Natural killer cell treated with Interleukin-12 subunit alpha and Interleukin-12 subunit beta and Interleukin-15 and Interleukin-18, amount 100 ng/mL, for 72 hours (primary cell): ENCODE measurements at regions not wholly inside any gene's neighbourhood (a gene's known extent, or its start where the extent isn't known, plus 50 kb on each side); places are given as distances from the start of the nearest gene placed in this dataset.

ENCODE experiments used
- ATAC-seq, 2 donors: fragments of 150-1000 bp; cut with Tn5 transposase in 1 of 2; sonication (Bioruptor Pico), chemical (Tn5 transposase) in 1 of 2; 2 replicates each; pipeline ENCODE4 v1.10.0; 2021
- DNase-seq: peaks from one replicate; pipeline ENCODE4 v3.0.0; 2022; ENCODE audit warnings: low spot score
- H3K27ac Mint-ChIP-seq, 2 donors: 1 replicate in 1 of 2; 2 replicates in 1 of 2; pipeline ENCODE4 v1.8.0; 2022; ENCODE audit warnings: mixed read lengths in 2 of 2, mild to moderate bottlenecking in 1 of 2, moderate library complexity in 1 of 2
- H3K27me3 Mint-ChIP-seq, 2 donors: 1 replicate in 1 of 2; 2 replicates in 1 of 2; pipeline ENCODE4 v1.8.0; 2022; ENCODE audit warnings: mixed read lengths in 2 of 2
- H3K36me3 Mint-ChIP-seq: one replicate; pipeline ENCODE4 v1.8.0; 2022; ENCODE audit warnings: mixed read lengths
- H3K4me1 Mint-ChIP-seq, 2 donors: 1 replicate in 1 of 2; 2 replicates in 1 of 2; pipeline ENCODE4 v1.8.0; 2022; ENCODE audit warnings: low read depth in 2 of 2, mixed read lengths in 2 of 2, mild to moderate bottlenecking in 1 of 2
- H3K4me3 Mint-ChIP-seq: one replicate; pipeline ENCODE4 v1.8.0; 2022; ENCODE audit warnings: mixed read lengths
- H3K9me3 Mint-ChIP-seq: 2 replicates; pipeline ENCODE4 v1.8.0; 2022; ENCODE audit warnings: mixed read lengths

DNA sequence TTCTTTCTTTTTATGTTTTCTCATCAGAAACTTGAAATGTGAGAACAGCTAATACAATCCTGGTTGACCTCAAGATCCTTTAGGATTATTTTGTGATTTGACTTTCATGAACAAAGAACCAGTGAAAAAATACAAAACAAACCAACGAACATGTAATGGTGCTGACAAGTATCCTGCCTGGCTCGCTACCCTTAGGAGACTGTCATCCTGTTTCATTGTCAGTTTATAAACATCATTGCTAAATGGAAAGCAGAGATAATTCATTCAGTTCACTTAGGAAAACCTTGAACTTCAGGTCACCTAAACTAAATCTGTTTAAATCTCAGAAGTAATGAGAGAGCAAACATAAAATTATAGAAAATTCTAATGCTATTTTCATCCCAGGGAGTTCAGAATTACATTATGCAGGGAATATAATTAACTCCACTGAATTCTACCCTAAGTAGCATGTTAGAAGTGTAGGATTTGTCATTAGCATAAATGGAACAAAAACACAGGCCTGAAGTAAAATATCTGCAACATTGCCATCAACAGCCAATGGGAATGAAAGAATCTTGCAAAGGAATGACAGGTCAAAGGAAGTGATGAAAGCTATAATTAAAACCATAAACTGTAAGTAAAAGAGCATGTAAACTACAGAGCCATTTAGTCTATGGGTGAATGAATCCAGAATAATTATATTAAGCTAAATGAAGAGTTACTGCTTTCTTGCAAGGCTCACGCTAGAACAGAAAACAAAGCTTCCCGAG lies 401.2 kb upstream of the MANEA start:
- H3K27me3 Mint-ChIP-seq, result no peaks in the 10 kb centered on the region
- no peak overlapping the region for H3K27ac Mint-ChIP-seq
- no peaks in the 10 kb centered on the region for H3K36me3 Mint-ChIP-seq
- H3K4me3 Mint-ChIP-seq, result no peak overlapping the region
- no peaks in the 10 kb centered on the region for H3K4me1 Mint-ChIP-seq
- no peaks in the 10 kb centered on the region for H3K9me3 Mint-ChIP-seq
- ATAC-seq (no peak), DNase-seq (no peak)

DNA sequence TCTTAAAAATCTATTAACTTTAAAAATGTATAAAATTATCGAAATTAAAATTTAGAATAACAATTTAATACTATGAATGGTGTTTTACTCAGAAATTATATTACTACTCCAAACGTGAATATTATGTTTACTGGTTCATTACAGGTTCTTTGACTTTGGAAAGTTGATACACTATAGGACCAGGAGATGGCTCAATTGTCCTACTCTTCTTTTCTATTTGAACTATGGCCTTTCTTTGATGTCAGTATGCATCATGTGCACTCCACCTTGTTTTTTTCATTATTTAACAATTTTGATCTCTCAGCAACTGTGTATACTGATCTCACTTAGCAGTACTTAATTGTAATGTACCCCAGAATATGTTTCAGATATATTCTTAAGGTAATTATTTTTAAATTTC lies 391.5 kb upstream of the MANEA start:
- H3K4me1 Mint-ChIP-seq, result no peaks in the 10 kb centered on the region
- no peaks in the 10 kb centered on the region for H3K36me3 Mint-ChIP-seq
- H3K9me3 Mint-ChIP-seq, result peaks cover 10% of the 10 kb centered on the region
- ATAC-seq, result no peak
- H3K4me3 Mint-ChIP-seq, result no peak overlapping the region
- no peak for DNase-seq
- no peak overlapping the region for H3K27ac Mint-ChIP-seq
- H3K27me3 Mint-ChIP-seq, result no peaks in the 10 kb centered on the region

DNA sequence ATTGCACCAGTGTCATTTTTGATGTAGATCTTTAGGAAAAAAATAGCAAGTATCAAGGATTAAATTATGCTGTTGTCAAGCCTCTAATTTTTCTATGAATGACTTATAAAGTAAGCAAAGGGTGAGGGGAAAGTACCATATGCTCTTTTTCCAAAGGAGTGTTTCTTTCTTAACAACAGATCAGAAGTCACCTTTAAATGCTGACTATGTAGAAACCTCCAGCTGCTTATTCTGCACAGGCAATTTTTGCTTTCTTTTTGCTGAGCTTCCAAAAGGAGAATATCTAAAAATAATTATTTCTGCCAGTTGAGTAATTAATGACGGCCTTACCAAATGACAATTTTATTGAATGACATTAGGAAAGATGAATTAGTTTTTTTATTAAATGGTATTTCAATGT lies 390.6 kb upstream of the MANEA start:
- DNase-seq, result no peak
- Mint-ChIP-seq H3K9me3 (peaks cover 10% of the 10 kb centered on the region), H3K27ac (no peak overlapping the region), H3K27me3 (no peaks in the 10 kb centered on the region), H3K4me1 (no peaks in the 10 kb centered on the region), H3K4me3 (no peak overlapping the region), H3K36me3 (no peaks in the 10 kb centered on the region)
- no peak for ATAC-seq

DNA sequence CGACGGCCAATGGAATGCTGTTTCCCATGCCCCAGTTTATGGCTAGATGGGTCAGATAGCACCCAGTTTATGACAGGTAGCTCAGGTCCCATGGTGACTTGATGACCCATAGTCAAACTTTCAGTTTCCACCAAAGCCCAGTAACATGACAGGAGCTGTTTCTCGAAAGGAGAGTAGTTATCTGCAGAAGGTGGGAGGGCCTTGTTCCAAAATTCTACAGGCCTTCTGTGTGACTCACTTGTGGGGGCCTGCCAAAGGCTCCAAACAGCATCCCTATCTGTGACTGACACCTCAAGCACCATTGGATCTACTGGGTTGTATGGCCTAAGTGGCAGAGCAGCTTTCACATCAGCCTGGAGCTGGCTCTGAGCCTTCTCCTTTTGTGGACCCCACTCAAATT lies 379.7 kb upstream of the MANEA start:
- peaks cover 2% of the 10 kb centered on the region for H3K9me3 Mint-ChIP-seq
- no peaks in the 10 kb centered on the region for H3K27me3 Mint-ChIP-seq
- no peak overlapping the region for H3K27ac Mint-ChIP-seq
- DNase-seq (no peak), ATAC-seq (no peak)
- no peak overlapping the region for H3K4me3 Mint-ChIP-seq
- H3K4me1 Mint-ChIP-seq, result no peaks in the 10 kb centered on the region
- H3K36me3 Mint-ChIP-seq, result no peaks in the 10 kb centered on the region

DNA sequence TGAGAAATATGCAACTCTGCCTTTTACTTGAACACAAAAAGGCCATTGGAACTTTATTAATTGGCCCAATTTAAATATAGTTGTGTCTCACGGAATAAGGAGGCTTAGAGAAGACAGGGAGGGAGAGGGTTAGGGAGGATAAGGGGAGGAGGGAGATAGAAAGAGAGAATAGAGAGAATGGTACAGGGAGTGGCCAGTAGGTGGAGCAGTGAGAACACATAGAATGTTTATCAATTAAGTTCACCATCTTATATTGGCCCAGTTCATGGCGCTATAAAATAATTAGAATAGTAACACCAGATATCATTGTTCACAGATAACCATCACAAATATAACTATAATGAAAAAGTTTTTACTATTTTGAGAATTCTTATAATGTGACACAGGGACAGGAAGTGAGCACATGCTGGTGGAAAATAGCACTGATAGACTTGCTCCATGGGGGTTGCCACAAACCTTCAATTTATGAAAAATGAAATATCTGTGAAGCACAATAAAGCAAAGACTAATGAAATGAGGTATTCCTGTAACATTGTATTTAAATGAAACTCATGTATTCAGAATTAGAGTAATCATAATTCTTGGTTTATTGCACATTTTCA lies 374.1 kb upstream of the MANEA start:
- Mint-ChIP-seq H3K4me3 (no peak overlapping the region), H3K27ac (no peak overlapping the region), H3K9me3 (peaks cover 2% of the 10 kb centered on the region), H3K36me3 (no peaks in the 10 kb centered on the region), H3K4me1 (no peaks in the 10 kb centered on the region), H3K27me3 (no peaks in the 10 kb centered on the region)
- ATAC-seq (no peak), DNase-seq (no peak)

DNA sequence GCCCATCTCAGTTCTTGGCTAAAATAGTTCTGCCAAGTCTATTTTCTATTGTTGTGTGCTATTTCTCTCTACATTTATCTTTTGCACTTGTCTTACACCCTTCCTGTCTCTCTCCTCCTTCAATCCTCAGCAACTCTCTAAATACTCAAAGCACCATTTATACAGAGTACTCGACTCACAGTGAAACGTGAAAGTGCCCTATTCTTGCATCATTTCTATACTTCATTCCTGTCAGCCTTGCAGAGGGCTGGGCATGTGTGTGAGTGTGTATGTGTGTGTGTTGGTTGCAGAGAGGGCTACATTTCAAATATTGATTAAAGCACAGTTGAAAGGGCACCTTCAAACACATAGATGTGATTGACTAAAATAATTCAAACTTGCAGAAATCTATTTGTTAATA lies 373.2 kb upstream of the MANEA start:
- H3K4me1 Mint-ChIP-seq, result no peaks in the 10 kb centered on the region
- H3K4me3 Mint-ChIP-seq, result no peak overlapping the region
- no peak for ATAC-seq
- H3K27ac Mint-ChIP-seq, result no peak overlapping the region
- DNase-seq, result no peak
- no peaks in the 10 kb centered on the region for H3K27me3 Mint-ChIP-seq
- peaks cover 2% of the 10 kb centered on the region for H3K9me3 Mint-ChIP-seq
- no peaks in the 10 kb centered on the region for H3K36me3 Mint-ChIP-seq

DNA sequence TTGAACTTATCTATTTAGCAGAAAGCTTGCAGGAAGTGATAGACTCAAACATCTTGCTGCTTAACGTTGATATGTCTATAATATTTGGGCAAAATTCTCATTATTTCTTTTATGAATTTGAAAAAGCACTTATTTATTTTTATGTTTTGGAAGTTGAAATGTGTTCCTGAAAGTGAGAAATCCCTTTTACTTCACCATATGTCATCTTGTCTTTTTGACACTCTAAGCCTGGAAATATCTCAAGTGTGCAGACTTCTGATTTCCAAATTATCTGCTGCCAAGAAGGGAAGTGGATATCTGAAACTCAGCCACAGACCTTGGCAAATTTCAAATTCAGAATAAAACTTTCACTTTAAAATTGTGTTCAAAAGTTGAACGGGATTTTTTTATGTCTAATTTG lies 368.7 kb upstream of the MANEA start:
- H3K36me3 Mint-ChIP-seq, result no peaks in the 10 kb centered on the region
- no peaks in the 10 kb centered on the region for H3K4me1 Mint-ChIP-seq
- ATAC-seq (no peak), DNase-seq (no peak)
- no peak overlapping the region for H3K27ac Mint-ChIP-seq
- H3K4me3 Mint-ChIP-seq, result no peak overlapping the region
- H3K9me3 Mint-ChIP-seq, result no peaks in the 10 kb centered on the region
- no peaks in the 10 kb centered on the region for H3K27me3 Mint-ChIP-seq

DNA sequence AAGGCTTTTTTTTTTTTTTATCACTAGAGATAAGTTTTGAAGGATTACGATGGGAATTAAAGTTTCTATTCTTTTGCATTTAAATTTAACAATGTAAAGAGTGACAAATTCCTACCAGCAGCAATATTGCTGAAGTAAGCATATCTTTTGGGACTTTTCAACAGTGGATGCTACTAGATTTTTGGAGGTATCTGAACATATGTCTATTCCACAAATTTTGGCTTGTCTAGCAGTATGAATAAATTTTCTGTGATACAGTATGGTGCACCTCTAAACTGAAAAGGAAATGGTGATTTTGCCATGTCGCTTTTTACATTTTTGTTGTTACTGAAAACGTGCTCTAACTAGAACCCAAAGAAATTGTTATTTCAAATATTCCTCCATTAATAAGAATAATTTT lies 368.3 kb upstream of the MANEA start:
- Mint-ChIP-seq H3K27me3 (no peaks in the 10 kb centered on the region), H3K4me3 (no peak overlapping the region), H3K4me1 (no peaks in the 10 kb centered on the region), H3K9me3 (no peaks in the 10 kb centered on the region), H3K27ac (no peak overlapping the region), H3K36me3 (no peaks in the 10 kb centered on the region)
- no peak for DNase-seq
- no peak for ATAC-seq

DNA sequence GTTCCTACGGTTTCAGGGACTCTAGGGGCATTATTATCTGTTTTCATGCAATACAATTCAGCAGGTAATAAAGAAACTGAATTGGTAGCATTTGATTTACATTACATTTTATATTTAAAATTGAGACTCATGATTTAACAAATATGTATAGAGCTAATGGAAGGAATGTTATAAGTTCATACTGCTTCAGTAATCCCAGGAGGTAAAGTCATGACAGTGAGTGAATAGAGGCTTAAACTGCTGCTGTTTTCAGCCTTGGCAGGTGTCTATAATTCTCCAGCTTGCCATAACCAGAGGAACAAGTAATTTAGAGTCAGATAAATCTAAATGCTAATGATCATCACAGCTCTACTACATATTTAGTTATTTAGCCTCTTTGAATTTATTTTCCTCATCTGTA lies 360.8 kb upstream of the MANEA start:
- Mint-ChIP-seq H3K4me1 (no peaks in the 10 kb centered on the region), H3K27me3 (no peaks in the 10 kb centered on the region), H3K27ac (no peak overlapping the region), H3K9me3 (peaks cover 5% of the 10 kb centered on the region), H3K36me3 (no peaks in the 10 kb centered on the region), H3K4me3 (no peak overlapping the region)
- DNase-seq (no peak), ATAC-seq (no peak)

DNA sequence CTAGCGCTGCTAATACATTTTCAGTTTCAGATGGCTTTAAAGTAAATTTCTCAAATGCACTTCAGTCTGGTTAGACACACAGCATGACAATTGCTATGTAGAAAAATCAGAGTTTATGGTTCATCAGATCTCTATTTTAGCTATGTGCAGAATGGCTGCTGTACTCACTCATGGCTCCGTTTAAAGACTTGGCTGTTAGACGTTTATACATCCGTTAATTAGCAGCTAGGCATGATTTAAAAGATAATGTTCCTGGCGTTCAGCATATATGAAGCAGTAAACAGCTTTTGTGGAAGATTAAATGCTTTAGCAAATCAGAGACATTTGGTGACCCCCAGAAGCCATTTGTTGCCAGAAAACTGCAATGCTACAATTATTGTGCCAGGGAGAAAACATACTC lies 350.0 kb upstream of the MANEA start:
- H3K36me3 Mint-ChIP-seq, result no peaks in the 10 kb centered on the region
- no peaks in the 10 kb centered on the region for H3K27me3 Mint-ChIP-seq
- H3K4me1 Mint-ChIP-seq, result no peaks in the 10 kb centered on the region
- ATAC-seq, result no peak
- no peak overlapping the region for H3K4me3 Mint-ChIP-seq
- H3K27ac Mint-ChIP-seq, result no peak overlapping the region
- H3K9me3 Mint-ChIP-seq, result peaks cover 5% of the 10 kb centered on the region
- no peak for DNase-seq

DNA sequence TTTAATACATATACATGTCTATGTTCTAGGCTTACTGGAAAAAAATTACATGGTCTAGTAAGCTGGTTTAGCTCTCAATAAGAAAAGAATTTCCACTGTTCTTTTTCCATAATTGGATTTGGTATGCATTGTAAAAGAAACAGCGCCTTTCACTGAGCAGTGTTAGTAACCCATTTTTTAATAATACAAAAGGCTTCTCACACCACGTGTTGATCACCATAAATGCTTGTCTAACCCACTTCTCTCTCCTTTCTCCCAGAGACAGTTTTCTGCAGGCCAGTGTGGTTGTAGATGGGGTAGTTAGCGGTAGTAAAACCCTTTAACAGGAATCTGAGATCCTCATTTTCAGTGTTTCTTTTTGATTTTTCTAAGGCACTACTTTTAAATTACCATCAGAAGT lies 348.7 kb upstream of the MANEA start:
- Mint-ChIP-seq H3K36me3 (no peaks in the 10 kb centered on the region), H3K4me3 (no peak overlapping the region), H3K27me3 (no peaks in the 10 kb centered on the region), H3K4me1 (no peaks in the 10 kb centered on the region), H3K27ac (no peak overlapping the region), H3K9me3 (no peaks in the 10 kb centered on the region)
- ATAC-seq, result no peak
- DNase-seq, result no peak

DNA sequence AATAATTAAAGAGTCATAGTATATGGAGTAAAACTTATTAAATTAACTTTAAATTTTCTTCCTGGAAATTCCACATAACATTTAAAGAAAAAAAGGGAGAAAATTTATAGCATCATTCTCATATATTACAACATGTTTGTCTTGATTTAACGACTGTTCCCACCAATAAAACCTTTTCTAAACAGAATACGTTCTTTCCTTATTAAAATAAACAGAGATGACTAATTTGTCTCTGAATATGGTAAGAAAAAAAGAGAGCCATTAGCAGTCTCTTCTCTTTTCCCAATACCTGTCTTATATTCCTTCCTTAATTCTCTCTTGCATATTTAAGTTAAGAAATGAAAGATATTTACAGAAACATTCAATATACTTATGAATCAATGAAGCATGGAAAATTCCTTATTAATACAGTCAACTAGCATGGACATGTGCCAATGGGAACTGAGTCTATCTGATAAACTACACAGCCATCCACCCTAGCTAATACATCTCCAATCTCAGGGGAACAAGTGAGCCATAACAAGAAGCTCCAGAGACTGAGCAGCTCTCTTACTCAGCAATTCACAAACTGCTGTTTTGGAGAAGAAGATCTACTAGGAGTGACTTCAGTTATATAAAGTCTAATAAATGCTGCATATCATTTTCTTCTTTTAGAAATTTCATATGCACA lies 347.1 kb upstream of the MANEA start:
- H3K27ac Mint-ChIP-seq, result no peak overlapping the region
- H3K9me3 Mint-ChIP-seq, result peaks cover 3% of the 10 kb centered on the region
- DNase-seq (no peak), ATAC-seq (no peak)
- H3K4me3 Mint-ChIP-seq, result no peak overlapping the region
- H3K4me1 Mint-ChIP-seq, result no peaks in the 10 kb centered on the region
- H3K36me3 Mint-ChIP-seq, result no peaks in the 10 kb centered on the region
- H3K27me3 Mint-ChIP-seq, result no peaks in the 10 kb centered on the region

DNA sequence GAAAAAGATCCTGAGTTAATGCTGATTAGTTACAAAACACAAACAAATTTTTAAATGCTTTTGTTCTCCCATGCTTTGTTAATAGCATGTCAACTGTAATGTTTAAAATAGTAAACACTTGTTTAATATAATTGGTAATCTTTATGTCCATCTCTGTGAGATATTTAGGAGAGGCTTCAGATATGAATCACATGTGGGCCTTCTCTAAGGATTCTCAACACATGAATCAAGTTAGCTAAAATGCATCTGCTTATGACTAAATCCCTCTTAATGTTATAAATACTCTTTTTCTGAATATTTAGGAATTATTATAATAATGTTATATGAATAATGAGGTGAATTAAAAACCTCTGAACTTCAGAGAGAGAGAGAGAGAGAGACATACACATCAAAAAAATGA lies 345.9 kb upstream of the MANEA start:
- H3K4me3 Mint-ChIP-seq, result no peak overlapping the region
- H3K27ac Mint-ChIP-seq, result no peak overlapping the region
- no peaks in the 10 kb centered on the region for H3K4me1 Mint-ChIP-seq
- H3K27me3 Mint-ChIP-seq, result no peaks in the 10 kb centered on the region
- no peaks in the 10 kb centered on the region for H3K36me3 Mint-ChIP-seq
- no peak for ATAC-seq
- H3K9me3 Mint-ChIP-seq, result peaks cover 3% of the 10 kb centered on the region
- no peak for DNase-seq

DNA sequence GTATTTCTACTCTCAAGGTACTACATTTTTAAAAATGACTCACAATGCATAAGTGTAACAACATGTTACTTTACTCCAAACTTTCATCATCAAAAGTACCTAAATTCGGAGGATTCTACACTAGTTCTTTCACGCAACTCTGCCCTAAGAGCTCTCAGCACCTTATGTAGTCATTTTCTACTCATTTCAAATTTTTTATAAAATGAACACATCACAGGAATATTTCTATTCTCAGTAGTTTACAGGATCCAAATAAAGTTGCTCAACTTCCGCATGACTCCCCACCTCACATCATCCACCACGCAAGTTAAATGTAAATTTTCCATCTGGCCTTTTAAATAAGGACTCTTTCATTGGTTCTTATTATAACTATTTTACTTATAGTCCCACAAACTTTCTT lies 344.9 kb upstream of the MANEA start:
- Mint-ChIP-seq H3K27ac (no peak overlapping the region), H3K36me3 (no peaks in the 10 kb centered on the region), H3K27me3 (no peaks in the 10 kb centered on the region), H3K4me1 (no peaks in the 10 kb centered on the region), H3K4me3 (no peak overlapping the region), H3K9me3 (peaks cover 3% of the 10 kb centered on the region)
- DNase-seq, result no peak
- no peak for ATAC-seq
